Hematopoietic multipotent progenitor cell (in vitro differentiated cells): ENCODE measurements at regions not wholly inside any gene's neighbourhood (a gene's known extent, or its start where the extent isn't known, plus 50 kb on each side); places are given as distances from the start of the nearest gene placed in this dataset.
"Not testable (repeated sequence)": the region's sequence is repeated elsewhere in the genome, so short reads cannot be mapped to it uniquely, and the experiment has no call there.

Source experiments
- DNase-seq, 3 donors: peaks; one replicate each; pipeline ENCODE4 v3.0.0-alpha.2; 2011 to 2015; ENCODE audit warnings: low read depth in 2 of 3, low spot score in 2 of 3

DNA sequence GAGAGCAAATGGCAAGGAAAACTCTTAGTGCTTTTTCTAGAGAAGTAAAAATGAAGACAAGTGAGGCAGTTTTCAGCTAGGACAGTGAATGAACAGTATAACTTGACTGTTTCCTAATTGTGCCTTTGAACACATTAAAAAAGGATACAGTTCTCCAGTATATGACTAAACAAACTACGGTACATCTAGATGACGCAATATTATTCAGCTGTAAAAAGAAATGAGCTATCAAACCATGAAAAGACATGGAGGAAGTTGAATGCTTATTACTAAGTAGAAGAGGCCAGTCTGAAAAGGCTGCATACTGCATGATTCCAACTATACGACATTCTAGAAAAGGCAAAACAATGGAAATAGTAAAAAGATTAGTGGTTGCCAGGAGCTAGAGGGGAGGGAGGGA, 206.3 kb downstream of the SIPA1L2 start:
- no peak for DNase-seq

DNA sequence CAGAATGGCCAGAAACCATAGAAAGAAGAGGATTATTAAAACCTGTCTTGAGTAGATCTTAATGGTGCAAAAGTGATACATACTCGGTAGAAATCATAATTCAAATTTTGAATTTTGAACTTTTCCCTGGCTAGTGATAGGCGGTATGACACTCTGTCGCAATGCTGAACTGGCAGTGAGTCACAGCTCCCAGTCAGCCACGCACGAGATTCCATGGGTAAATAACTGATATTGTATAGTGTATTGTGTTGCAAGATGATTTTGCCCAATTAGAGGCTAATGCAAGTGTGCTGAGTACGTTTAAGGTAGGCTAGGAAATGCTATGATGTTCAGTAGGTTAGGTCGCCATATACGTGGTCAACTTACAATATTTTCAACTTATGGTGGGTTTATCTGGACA, 207.0 kb downstream of the SIPA1L2 start:
- no peak for DNase-seq

DNA sequence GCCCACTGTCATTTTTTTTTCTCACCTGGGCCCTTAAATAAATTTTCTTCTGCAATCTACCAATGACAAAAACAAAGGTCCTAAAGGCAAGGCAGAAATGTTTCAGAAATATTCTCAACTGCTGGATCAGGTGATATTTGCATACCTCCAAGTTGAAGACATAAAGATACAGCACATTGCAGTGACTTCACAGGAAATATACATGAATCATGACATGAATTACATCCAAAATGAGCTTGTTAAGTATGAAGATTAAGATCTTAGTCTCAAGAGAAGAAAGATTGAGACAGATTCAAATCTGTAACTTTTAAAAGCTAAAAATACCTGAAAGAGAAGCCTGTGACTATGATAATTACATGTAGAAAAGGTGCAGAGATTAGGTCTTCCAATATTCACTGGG, 207.8 kb downstream of the SIPA1L2 start:
- DNase-seq = no peak

GRCh38 chr1:232421143-232421796, 208.7 kb downstream of the SIPA1L2 start:
- peak in 1 of 3 donors; percentile 1 for DNase-seq

DNA sequence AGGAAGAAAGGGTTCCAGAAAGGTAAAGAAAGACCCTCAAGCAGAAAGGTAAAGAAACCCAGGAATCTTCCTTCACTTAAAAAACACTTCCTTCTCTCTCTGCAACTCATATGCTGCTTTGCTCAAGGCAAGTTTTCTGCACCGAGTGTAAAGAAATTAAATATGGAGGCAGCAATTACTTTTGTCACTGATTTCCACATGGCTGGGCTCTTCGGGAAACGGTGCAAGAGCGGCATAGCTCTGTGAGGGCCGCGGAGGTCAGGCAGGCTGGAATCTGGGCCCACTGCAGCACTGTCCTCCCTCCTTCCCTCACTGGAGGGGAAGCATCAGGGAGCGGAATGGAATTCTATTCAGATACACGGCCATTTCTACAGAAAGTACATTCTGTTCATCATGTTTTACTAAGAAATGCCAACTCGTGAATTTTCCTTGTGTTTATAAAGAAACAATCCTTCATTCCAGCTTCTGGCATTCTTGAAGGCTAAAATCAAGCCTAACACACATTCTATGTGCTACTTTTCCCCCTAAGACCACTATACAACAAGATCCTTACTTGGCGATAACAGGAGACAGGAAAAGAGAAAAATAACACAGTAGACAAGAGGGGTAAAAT, 212.2 kb downstream of the SIPA1L2 start:
- DNase-seq = no peak

DNA sequence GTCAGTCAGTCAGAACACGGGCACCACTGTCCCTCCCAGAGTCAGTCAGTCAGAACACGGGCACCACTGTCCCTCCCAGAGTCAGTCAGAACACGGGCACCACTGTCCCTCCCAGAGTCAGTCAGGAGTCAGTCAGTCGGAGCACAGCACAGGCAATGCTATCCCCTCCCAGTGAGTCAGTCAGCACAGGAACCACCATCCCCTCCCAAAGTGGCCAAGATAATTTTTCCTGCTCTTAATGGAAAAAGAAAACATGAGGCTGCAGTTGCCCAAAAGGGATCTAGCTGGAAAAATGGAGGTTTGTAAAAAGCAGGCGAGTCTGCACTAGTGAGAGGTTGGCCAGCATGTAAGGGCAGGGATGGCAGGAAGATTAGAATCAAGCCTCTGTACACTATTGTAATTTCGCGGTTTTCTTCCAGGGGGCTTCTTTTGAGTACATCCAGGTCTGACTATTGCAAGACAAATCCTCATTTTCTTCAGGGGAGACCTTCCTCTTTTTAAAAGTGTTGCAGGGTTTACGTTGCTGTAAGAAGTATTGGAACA, 213.8 kb downstream of the SIPA1L2 start:
- no peak for DNase-seq

DNA sequence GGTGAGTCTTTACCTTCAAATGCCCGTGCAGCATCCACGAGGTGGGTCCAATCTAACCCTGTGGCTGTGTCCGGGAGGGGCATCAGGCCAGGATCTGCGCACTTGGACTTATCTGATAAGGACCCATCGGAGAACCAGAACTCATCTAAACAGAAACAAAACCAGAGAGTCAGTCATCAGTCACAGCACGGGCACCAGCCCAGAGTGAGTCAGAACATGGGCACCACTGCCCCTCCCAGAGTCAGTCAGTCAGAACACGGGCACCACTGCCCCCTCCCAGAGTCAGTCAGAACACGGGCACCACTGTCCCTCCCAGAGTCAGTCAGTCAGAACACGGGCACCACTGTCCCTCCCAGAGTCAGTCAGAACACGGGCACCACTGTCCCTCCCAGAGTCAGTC, 214.5 kb downstream of the SIPA1L2 start:
- not testable (repeated sequence) for DNase-seq

- DNase-seq = no peak
These were observed 215.8 kb downstream of the SIPA1L2 start for GRCh38 chr1:232414100-232414499.

DNA sequence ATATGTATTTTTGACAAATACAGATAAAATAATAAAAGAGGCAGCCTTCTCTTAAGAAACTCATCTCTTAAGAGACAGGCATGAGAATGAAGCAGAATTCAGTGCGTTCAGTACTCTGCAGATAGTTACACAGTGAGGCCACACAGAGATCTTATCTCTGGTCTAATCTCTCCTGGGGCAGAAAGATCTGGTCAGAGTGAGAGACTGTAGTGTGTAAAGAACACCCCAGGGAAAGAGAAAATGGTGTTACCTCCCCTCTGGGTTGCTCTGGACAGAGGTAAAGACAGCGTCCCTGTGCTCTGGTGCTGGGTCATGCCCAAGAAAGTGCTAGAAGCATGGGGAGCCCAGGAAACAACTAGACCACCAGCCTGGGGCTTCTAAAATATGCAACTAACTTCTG, 216.3 kb downstream of the SIPA1L2 start:
- no peak for DNase-seq

GRCh38 chr1:232409584-232409983, 220.3 kb downstream of the SIPA1L2 start:
- no peak for DNase-seq

DNA sequence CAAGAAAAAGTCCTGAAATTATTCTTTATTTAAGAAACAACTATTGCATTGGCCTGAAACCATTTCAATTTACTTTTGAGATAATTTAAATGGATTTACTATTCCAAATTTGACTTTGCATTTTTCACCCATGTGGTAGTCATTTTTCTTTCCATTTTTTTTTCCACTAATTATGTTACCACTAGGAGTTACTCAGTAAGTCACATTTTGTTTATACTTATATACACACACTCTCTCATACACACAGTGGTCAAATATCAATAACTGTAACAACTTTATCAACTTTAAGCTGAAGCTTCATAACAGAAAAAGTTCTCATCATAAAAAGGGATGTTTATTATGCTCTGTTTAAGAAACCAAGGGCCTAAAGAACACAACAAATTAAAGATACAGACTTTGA, 222.8 kb downstream of the SIPA1L2 start:
- no peak for DNase-seq

- DNase-seq = no peak
These were observed 224.2 kb downstream of the SIPA1L2 start for GRCh38 chr1:232405781-232406180.

DNA sequence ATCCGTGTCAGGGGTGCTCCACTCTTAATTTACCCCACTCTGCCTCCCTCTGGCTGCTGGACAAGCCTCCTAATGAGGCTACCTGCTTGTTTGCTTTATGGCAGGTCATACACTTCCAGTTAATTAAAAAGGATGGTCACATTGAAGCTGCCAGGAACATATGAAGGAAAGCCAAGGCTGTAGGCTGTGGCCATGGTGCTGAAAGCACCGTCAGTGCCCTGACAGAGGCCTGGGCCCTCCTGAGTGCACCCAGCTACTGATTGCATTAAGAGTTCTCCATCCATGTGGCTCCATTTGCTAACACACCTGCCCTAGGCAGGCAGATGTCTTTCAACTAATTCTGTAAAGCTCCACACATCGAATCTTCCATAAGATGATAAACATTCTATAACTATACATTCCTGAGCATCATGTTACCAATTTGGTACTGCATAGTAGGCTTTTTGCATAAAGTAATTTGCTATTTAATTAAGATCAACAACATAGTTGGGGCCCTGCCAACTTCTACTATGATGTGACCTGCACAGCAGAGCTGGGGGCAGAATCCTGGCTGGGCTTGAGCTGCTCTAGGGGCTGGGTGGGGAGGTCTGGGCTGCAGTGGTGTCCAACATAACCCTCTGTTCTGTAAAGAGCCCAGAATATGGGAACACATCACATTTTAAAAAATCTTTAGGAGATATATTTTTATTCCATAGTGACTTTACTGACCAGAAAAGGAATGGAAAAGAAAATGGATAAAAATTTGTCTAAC, 224.8 kb downstream of the SIPA1L2 start:
- no peak for DNase-seq

- no peak for DNase-seq
These were observed 225.7 kb downstream of the SIPA1L2 start for GRCh38 chr1:232404227-232404626.

GRCh38 chr1:232403017-232403714, 226.8 kb downstream of the SIPA1L2 start:
- no peak for DNase-seq

DNA sequence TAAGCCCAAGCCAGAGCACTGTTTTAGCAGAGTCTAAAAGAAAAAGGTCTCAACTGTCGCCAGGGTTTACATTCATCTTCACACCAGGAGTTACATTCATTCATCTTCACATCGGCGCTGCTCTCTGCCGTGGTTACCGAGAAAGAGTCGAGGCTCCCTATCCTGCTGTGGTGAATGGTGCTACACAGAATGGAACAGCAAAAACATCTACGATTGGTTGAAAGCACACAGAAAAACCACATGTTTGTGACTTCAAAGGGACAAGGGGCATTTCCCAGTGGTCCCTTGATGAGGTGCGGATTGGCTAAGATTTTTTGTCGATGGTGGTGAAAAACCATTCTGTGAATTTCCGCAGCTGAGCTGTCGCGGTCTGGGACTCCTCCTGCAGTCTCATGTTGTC, 231.1 kb downstream of the SIPA1L2 start:
- no peak for DNase-seq

- DNase-seq = no peak
These were observed 236.3 kb downstream of the SIPA1L2 start for GRCh38 chr1:232393444-232394146.

DNA sequence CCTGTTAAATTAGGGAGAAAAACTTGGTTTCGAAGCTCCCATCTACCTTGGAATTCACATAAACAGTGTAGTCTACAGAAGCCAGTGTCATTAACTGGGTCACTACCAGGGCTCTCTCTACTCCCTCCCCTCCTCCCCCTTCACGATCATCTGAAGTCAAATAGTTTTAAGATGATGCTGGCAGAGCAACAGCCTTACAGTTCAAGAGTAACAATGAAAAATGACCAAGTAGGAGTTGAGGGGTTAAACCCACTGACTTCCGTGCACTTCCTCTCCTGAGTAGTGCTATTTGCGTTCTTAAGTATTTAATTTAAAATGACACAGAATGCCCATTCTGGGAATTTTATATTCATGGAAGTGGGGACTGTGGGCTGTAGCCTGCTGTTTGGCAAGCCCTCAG, 236.9 kb downstream of the SIPA1L2 start:
- no peak for DNase-seq

DNA sequence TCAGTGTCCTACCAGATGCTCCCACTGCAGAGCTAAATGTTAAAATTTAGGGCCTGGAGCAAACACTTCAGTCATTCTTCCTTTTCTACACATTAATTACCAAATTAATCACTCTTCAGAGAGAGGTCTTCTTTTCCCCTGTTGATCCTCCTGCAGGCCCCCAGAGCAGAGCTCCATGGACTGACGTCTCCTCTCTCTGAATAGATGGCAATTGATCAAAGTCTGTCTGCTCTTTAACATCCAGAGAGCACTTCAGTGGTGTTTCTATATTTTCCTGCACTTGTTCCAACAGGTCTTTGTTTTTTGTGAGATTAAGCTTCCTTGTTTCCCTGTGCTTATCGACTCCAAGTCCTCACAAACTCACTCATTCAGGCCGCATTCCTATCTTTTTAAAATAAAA, 239.3 kb downstream of the SIPA1L2 start:
- DNase-seq = no peak

DNA sequence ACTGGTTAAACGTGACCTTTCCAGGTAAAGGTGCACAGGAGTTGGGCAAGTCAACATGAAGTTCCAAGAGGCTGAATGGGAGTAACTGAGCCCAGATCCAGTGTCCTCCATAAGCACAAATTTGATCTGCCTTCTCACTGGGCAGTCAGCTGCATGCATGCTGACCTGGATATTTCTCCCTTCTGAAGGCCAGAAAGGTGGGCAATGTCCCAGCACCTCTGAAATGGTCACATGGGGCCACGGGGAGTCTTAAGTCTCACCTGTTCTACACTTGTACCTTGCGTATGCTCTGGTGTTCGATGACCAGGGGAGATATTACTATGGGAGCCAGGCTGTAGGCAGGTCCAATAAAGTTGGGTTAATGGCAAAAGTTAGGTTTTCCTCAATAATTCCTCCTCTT, 240.2 kb downstream of the SIPA1L2 start:
- DNase-seq = no peak

DNA sequence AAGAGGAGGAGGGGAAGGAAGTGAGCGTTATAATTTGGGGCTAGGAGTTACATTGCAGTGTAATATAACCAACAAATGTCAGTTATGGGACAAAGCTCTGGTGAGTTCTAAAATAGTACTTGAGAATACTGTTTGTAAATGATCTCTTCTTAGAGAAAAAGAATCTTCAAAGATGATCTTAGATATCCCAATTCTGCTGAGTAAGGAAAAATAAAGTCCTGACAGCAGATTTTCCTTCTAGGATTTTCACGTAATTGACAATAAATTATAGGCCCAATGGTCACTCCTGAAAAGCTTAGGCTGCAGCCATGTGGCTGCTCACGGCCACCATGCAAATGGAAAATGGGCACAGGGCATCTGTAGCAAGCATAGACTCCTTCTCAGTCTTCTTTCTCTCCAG, 241.6 kb downstream of the SIPA1L2 start:
- no peak for DNase-seq
